MM.1S (cell line): ENCODE measurements at regions not wholly inside any gene's neighbourhood (a gene's known extent, or its start where the extent isn't known, plus 50 kb on each side); places are given as distances from the start of the nearest gene placed in this dataset.

Experiments used
- DNase-seq: peaks from one replicate; pipeline ENCODE4 v3.0.0-alpha.2; 2015
- H2AFZ ChIP-seq: fragments of 300-600 bp; sonication (generic); 2 replicates; pipeline ENCODE4 v1.6.0; 2016; ENCODE audit warnings: antibody characterized with exemption, low read length
- H3F3A ChIP-seq: fragments of 300-600 bp; sonication (generic); 2 replicates; pipeline ENCODE4 v1.6.1; 2016; ENCODE audit warnings: mild to moderate bottlenecking, antibody characterized with exemption, low read length, moderate library complexity, mixed read lengths; ENCODE audit not compliant: insufficient read depth
- H3K27ac ChIP-seq: fragments of 300-600 bp; sonication (generic); 2 replicates; pipeline ENCODE4 v1.5.1; 2016; ENCODE audit warnings: mild to moderate bottlenecking, low read length
- H3K27me3 ChIP-seq: fragments of 300-600 bp; sonication (generic); replicated peaks from 2 replicates; pipeline ENCODE4 v1.6.0; 2016; ENCODE audit warnings: low read length; ENCODE audit not compliant: insufficient read depth
- H3K36me3 ChIP-seq: fragments of 300-600 bp; sonication (generic); replicated peaks from 2 replicates; pipeline ENCODE4 v1.6.1; 2016; ENCODE audit warnings: mild to moderate bottlenecking, low read length, mixed read lengths; ENCODE audit not compliant: insufficient read depth
- H3K4me1 ChIP-seq: fragments of 300-600 bp; sonication (generic); 2 replicates; pipeline ENCODE4 v1.6.1; 2016; ENCODE audit warnings: low read length, mixed read lengths
- H3K4me2 ChIP-seq: fragments of 300-600 bp; sonication (generic); 2 replicates; pipeline ENCODE4 v1.6.0; 2016; ENCODE audit warnings: low read depth, low read length
- H3K4me3 ChIP-seq: fragments of 300-600 bp; sonication (generic); 2 replicates; pipeline ENCODE4 v1.5.1; 2016; ENCODE audit warnings: low read length, mixed read lengths
- H3K79me2 ChIP-seq: fragments of 300-600 bp; sonication (generic); 2 replicates; pipeline ENCODE4 v1.6.1; 2016; ENCODE audit warnings: mixed run types, low read length, mixed read lengths
- H3K9ac ChIP-seq: fragments of 300-600 bp; sonication (generic); 2 replicates; pipeline ENCODE4 v1.6.1; 2016; ENCODE audit warnings: low read length, mixed read lengths
- H3K9me2 ChIP-seq: fragments of 300-600 bp; sonication (generic); replicated peaks from 2 replicates; pipeline ENCODE4 v1.6.1; 2016; ENCODE audit warnings: mild to moderate bottlenecking, low read length, mixed read lengths; ENCODE audit not compliant: insufficient read depth
- H3K9me3 ChIP-seq: fragments of 300-600 bp; sonication (generic); replicated peaks from 2 replicates; pipeline ENCODE4 v1.6.1; 2016; ENCODE audit warnings: mild to moderate bottlenecking, low read length, mixed read lengths; ENCODE audit not compliant: insufficient read depth
- H4K20me1 ChIP-seq: fragments of 300-600 bp; sonication (generic); 2 replicates; pipeline ENCODE4 v1.6.1; 2016; ENCODE audit warnings: mild to moderate bottlenecking, low read length, moderate library complexity, mixed read lengths; ENCODE audit not compliant: insufficient read depth
- EZH2 ChIP-seq: fragments of 300-600 bp; sonication (generic); optimal IDR thresholded peaks from 2 replicates; pipeline ENCODE3; 2017; ENCODE audit warnings: low read depth, mild to moderate bottlenecking, antibody characterized with exemption, low read length, mixed read lengths
- EZH2phosphoT487 ChIP-seq: fragments of 300-600 bp; sonication (generic); IDR thresholded peaks from 2 replicates; pipeline ENCODE4 v1.6.1; 2018; ENCODE audit warnings: antibody characterized with exemption, low read length
- TF ChIP-seq, protein P1 (sequence below): fragments of 300-600 bp; sonication (generic); IDR thresholded peaks from 2 replicates; pipeline ENCODE4 v1.5.1; 2016; ENCODE audit warnings: antibody characterized with exemption, low read length, mixed read lengths

DNA sequence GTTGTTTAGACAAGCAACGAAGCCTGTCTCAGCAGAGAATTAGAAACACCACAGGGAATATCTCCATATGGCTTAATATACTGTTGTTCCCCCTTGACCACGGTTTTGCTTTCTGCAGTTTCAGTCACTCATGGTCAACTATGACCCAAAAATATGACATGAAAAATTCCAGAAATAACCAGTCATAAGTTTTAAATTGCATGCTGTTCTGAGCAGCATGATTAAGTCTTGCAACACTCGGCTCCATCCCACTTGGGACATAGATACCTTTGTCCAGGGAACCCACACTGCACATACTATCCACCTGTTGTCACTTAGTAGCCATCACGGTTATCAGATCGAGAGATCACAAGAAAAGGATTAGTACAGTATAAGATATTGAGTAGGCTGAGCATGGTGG lies 60.7 kb upstream of the FOXK1 start:
- no peaks in the 10 kb centered on the region for H3K27me3 ChIP-seq
- no peak for DNase-seq
- peak overlapping the region; percentile 70; the same call in 1 of the 2 replicates for H2AFZ ChIP-seq
- no peaks in the 10 kb centered on the region for H3K9me2 ChIP-seq
- H3K4me2 ChIP-seq = peak overlapping the region; percentile 57
- no peaks in the 10 kb centered on the region for H4K20me1 ChIP-seq
- no peaks in the 10 kb centered on the region for H3K79me2 ChIP-seq
- no peak overlapping the region for H3K9ac ChIP-seq
- TF ChIP-seq, protein P1, sequence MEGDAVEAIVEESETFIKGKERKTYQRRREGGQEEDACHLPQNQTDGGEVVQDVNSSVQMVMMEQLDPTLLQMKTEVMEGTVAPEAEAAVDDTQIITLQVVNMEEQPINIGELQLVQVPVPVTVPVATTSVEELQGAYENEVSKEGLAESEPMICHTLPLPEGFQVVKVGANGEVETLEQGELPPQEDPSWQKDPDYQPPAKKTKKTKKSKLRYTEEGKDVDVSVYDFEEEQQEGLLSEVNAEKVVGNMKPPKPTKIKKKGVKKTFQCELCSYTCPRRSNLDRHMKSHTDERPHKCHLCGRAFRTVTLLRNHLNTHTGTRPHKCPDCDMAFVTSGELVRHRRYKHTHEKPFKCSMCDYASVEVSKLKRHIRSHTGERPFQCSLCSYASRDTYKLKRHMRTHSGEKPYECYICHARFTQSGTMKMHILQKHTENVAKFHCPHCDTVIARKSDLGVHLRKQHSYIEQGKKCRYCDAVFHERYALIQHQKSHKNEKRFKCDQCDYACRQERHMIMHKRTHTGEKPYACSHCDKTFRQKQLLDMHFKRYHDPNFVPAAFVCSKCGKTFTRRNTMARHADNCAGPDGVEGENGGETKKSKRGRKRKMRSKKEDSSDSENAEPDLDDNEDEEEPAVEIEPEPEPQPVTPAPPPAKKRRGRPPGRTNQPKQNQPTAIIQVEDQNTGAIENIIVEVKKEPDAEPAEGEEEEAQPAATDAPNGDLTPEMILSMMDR = no peak
- TF ChIP-seq EZH2phosphoT487 (no peak), EZH2 (no peak)
- H3K4me1 ChIP-seq = peaks cover 11% of the 10 kb centered on the region; the same call in 1 of the 2 replicates
- H3K9me3 ChIP-seq = no peaks in the 10 kb centered on the region
- H3K27ac ChIP-seq = peak overlapping the region; percentile 48; the same call in 1 of the 2 replicates
- H3K4me3 ChIP-seq = peak overlapping the region; percentile 25; the same call in 1 of the 2 replicates
- no peaks in the 10 kb centered on the region for H3K36me3 ChIP-seq
- peaks cover 7% of the 10 kb centered on the region for H3F3A ChIP-seq

DNA sequence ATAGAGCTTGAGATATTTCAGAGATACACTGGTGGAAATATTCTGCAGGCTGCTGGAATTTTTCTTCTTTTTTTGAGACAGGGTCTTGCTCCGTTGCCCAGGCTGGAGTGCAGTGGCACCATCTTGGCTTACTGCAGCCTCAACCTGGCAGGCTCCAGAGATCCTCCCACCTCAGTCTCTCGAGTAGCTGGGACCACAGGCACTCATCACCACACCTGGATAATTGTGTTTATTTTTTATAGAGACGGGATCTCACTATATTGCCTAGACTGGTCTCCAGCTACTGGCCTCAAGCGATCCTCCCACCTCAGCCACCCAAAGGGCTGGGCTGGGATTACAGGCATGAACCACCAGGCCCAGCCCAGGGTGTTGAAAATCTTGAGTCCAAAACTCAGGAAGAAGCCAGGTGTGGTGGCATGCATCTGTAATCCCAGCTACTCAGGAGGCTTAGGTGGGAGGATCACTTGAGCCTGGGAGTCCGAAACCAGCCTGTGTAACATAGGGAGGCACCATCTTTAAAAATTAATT lies 55.7 kb upstream of the FOXK1 start:
- Histone ChIP-seq H3K9ac (no peak overlapping the region), H4K20me1 (no peaks in the 10 kb centered on the region), H3K79me2 (no peaks in the 10 kb centered on the region), H3F3A (peaks cover 2% of the 10 kb centered on the region; the same call in 1 of the 2 replicates), H3K4me2 (no peak overlapping the region), H3K9me3 (no peaks in the 10 kb centered on the region), H3K27me3 (no peaks in the 10 kb centered on the region), H3K9me2 (no peaks in the 10 kb centered on the region), H3K4me3 (no peak overlapping the region), H3K4me1 (peaks cover 6% of the 10 kb centered on the region; the same call in 1 of the 2 replicates), H3K36me3 (no peaks in the 10 kb centered on the region), H3K27ac (no peak overlapping the region), H2AFZ (no peak overlapping the region)
- TF ChIP-seq, protein P1 = no peak
- TF ChIP-seq EZH2phosphoT487 = no peak
- TF ChIP-seq EZH2 = no peak
- no peak for DNase-seq

DNA sequence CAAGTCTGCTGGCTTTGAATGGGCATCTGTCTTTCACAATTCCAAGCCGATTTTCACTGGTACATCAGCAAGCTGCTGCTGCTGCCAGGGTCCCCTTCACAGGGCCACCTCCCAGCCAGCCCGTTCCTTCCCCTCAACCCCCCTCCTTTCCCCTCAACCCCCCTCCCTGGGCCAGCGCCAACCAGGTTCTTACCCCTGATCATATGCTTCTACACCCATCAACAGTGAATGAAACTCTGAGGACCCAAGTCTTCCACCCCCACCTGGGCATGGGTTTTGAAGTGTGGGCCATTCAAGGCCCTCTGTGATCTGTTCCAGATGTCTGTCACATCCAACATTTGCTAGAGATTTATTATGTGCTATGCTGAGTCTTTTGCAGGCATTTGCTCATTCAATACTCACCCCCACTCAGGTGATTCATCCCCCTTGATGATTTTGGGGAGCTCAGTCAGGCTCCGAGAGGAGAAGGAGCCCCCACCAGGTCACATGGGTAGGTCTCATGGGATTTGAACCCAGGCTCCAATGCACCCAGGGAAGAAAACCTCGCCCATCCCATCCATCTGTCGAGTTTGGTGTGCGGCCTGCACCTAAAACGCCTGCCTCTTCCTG lies 52.7 kb upstream of the FOXK1 start:
- no peak overlapping the region for H2AFZ ChIP-seq
- no peak overlapping the region for H3K4me2 ChIP-seq
- TF ChIP-seq EZH2 (no peak), EZH2phosphoT487 (no peak)
- TF ChIP-seq, protein P1 = no peak
- no peaks in the 10 kb centered on the region for H3K27me3 ChIP-seq
- no peak overlapping the region for H3K4me3 ChIP-seq
- H3K4me1 ChIP-seq = no peaks in the 10 kb centered on the region
- no peak for DNase-seq
- H3K79me2 ChIP-seq = no peaks in the 10 kb centered on the region
- no peak overlapping the region for H3K27ac ChIP-seq
- H3F3A ChIP-seq = no peaks in the 10 kb centered on the region
- H3K9ac ChIP-seq = no peak overlapping the region
- no peaks in the 10 kb centered on the region for H3K36me3 ChIP-seq
- H3K9me2 ChIP-seq = no peaks in the 10 kb centered on the region
- H3K9me3 ChIP-seq = no peaks in the 10 kb centered on the region
- H4K20me1 ChIP-seq = no peaks in the 10 kb centered on the region
